ENCODE measurements at regions not wholly inside any gene's neighbourhood (a gene's known extent, or its start where the extent isn't known, plus 50 kb on each side); places are given as distances from the start of the nearest gene placed in this dataset.

- no peak overlapping the region for H3K9ac ChIP-seq (ENCODE audit: low read length)
- H3K36me3 ChIP-seq (ENCODE audit: control insufficient read depth, low read depth, low read length): no peaks in the 10 kb centered on the region
- no peaks in the 10 kb centered on the region for H3K9me3 ChIP-seq (ENCODE audit: control insufficient read depth, low read depth, low read length)
- no peak overlapping the region for H3K4me3 ChIP-seq (ENCODE audit: low read length)
- H3K27ac ChIP-seq (ENCODE audit: low read length): no peak overlapping the region
- peaks cover 3% of the 10 kb centered on the region for H3K4me1 ChIP-seq (ENCODE audit: control insufficient read depth, low read depth, low read length)
- H3K27me3 ChIP-seq (ENCODE audit: control insufficient read depth, insufficient read depth, low read length): no peaks in the 10 kb centered on the region
These were observed 239.2 kb upstream of the KIF2A start for GRCh38 chr5:62066761-62067277.

DNA sequence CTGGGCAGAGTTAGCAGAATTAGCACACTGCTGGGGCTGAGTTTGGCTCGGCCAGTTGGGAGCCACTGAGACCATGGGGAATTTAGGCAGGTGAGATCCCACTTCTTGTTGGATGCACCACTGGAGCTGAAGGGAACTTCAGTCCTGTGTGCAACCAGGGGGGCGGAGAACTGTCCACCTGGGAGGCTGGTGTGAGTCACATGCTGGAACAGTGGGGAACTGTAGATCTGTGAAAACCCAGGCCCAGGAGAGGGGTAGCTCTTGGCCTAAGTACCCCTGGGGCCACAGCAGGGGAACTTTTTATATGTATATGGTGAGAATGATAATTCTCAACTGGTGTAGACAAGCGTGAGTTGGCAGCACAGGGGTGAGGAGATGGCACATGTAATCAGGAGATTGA lies 237.5 kb upstream of the KIF2A start:
- Histone ChIP-seq H3K27me3 (ENCODE audit: control insufficient read depth, insufficient read depth, low read length) (no peaks in the 10 kb centered on the region), H3K4me1 (ENCODE audit: control insufficient read depth, low read depth, low read length) (peaks cover 15% of the 10 kb centered on the region)

DNA sequence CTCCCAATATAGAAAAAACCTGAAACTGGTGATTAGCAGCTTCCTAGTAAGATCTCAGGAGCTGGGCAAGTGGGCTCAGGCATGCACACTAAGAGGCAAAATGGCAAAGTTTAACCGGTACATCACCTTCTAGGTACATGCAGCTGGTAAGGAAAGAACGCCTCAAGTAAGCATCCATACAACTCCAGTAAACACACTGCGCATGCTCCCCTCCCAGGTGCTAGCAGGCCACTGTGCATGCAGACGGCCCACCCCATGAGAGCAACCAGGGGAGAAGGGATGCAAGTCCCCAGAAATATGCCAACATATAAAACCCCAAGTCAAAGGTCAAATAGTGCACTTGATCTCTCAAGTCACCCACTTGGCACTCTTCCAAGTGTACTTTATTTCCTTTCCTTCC lies 228.6 kb upstream of the KIF2A start:
- Histone ChIP-seq H3K4me3 (ENCODE audit: low read length) (no peak overlapping the region), H3K9me3 (ENCODE audit: control insufficient read depth, low read depth, low read length) (no peaks in the 10 kb centered on the region), H3K36me3 (ENCODE audit: control insufficient read depth, low read depth, low read length) (no peaks in the 10 kb centered on the region), H3K27ac (ENCODE audit: low read length) (no peak overlapping the region), H3K27me3 (ENCODE audit: control insufficient read depth, insufficient read depth, low read length) (no peaks in the 10 kb centered on the region), H3K4me1 (ENCODE audit: control insufficient read depth, low read depth, low read length) (peaks cover 44% of the 10 kb centered on the region), H3K9ac (ENCODE audit: low read length) (no peak overlapping the region)

More for the DNA sequence above, 237.5 kb upstream of the KIF2A start:
- Histone ChIP-seq H3K9me3 (ENCODE audit: control insufficient read depth, low read depth, low read length) (no peaks in the 10 kb centered on the region), H3K36me3 (ENCODE audit: control insufficient read depth, low read depth, low read length) (no peaks in the 10 kb centered on the region), H3K9ac (ENCODE audit: low read length) (no peak overlapping the region), H3K27ac (ENCODE audit: low read length) (no peak overlapping the region), H3K4me3 (ENCODE audit: low read length) (no peak overlapping the region)

- no peaks in the 10 kb centered on the region for H3K36me3 ChIP-seq (ENCODE audit: control insufficient read depth, low read depth, low read length)
- no peaks in the 10 kb centered on the region for H3K9me3 ChIP-seq (ENCODE audit: control insufficient read depth, low read depth, low read length)
- H3K4me3 ChIP-seq (ENCODE audit: low read length): no peak overlapping the region
- H3K9ac ChIP-seq (ENCODE audit: low read length): no peak overlapping the region
- no peak overlapping the region for H3K27ac ChIP-seq (ENCODE audit: low read length)
- peaks cover 38% of the 10 kb centered on the region for H3K4me1 ChIP-seq (ENCODE audit: control insufficient read depth, low read depth, low read length)
- H3K27me3 ChIP-seq (ENCODE audit: control insufficient read depth, insufficient read depth, low read length): no peaks in the 10 kb centered on the region
These were observed 228.0 kb upstream of the KIF2A start for GRCh38 chr5:62077823-62078550.

- H3K4me1 ChIP-seq (ENCODE audit: control insufficient read depth, low read depth, low read length): peaks cover 3% of the 10 kb centered on the region
- no peaks in the 10 kb centered on the region for H3K9me3 ChIP-seq (ENCODE audit: control insufficient read depth, low read depth, low read length)
- no peaks in the 10 kb centered on the region for H3K27me3 ChIP-seq (ENCODE audit: control insufficient read depth, insufficient read depth, low read length)
- H3K4me3 ChIP-seq (ENCODE audit: low read length): no peak overlapping the region
- H3K27ac ChIP-seq (ENCODE audit: low read length): no peak overlapping the region
- no peak overlapping the region for H3K9ac ChIP-seq (ENCODE audit: low read length)
- H3K36me3 ChIP-seq (ENCODE audit: control insufficient read depth, low read depth, low read length): no peaks in the 10 kb centered on the region
These were observed 223.6 kb upstream of the KIF2A start for GRCh38 chr5:62082370-62082801.

DNA sequence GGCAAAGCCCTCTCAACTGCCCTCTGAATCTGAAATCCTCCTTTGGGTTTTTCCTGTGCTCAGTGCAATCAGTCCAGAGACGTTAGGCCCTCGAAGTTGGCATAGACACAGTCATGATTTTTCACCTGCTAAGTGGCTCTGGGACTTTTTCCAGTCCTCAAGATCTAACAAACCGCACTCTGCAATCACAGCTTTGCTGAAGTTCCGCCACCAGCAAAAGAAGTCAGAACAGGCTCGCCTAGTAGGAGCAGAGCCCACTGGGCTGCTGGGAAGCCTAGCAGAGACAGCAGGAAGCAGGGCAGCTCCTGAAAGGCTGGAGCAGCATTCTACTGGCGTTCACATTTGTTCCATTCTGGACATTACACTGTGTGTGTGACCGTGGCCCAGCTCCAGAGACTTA lies 222.8 kb upstream of the KIF2A start:
- Histone ChIP-seq H3K27me3 (ENCODE audit: control insufficient read depth, insufficient read depth, low read length) (no peaks in the 10 kb centered on the region), H3K27ac (ENCODE audit: low read length) (no peak overlapping the region), H3K4me3 (ENCODE audit: low read length) (no peak overlapping the region), H3K4me1 (ENCODE audit: control insufficient read depth, low read depth, low read length) (no peaks in the 10 kb centered on the region), H3K9me3 (ENCODE audit: control insufficient read depth, low read depth, low read length) (no peaks in the 10 kb centered on the region), H3K36me3 (ENCODE audit: control insufficient read depth, low read depth, low read length) (no peaks in the 10 kb centered on the region), H3K9ac (ENCODE audit: low read length) (no peak overlapping the region)

GRCh38 chr5:62083661-62084060 lies 222.3 kb upstream of the KIF2A start:
- Histone ChIP-seq H3K9ac (ENCODE audit: low read length) (no peak overlapping the region), H3K36me3 (ENCODE audit: control insufficient read depth, low read depth, low read length) (no peaks in the 10 kb centered on the region), H3K4me1 (ENCODE audit: control insufficient read depth, low read depth, low read length) (no peaks in the 10 kb centered on the region), H3K9me3 (ENCODE audit: control insufficient read depth, low read depth, low read length) (no peaks in the 10 kb centered on the region), H3K27ac (ENCODE audit: low read length) (no peak overlapping the region), H3K27me3 (ENCODE audit: control insufficient read depth, insufficient read depth, low read length) (no peaks in the 10 kb centered on the region), H3K4me3 (ENCODE audit: low read length) (no peak overlapping the region)

DNA sequence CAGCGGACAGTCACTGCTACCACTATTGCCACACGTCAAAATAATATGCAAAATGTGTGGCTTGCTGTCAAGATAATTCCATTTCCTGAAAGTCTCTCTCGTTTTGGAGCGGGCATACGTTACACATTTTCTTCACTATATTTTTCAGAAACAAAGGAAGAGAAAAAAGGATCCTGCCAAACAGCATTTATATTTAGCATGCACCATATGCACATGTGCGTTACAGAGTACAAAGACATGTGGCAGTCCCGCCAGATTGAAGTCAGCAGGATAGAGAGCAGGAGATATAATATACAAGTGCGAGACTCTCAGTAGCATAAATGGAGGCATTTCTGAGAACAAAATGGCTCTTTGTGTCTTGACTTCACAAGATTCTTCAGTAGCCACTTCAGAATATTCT lies 221.6 kb upstream of the KIF2A start:
- no peaks in the 10 kb centered on the region for H3K9me3 ChIP-seq (ENCODE audit: control insufficient read depth, low read depth, low read length)
- H3K27me3 ChIP-seq (ENCODE audit: control insufficient read depth, insufficient read depth, low read length): no peaks in the 10 kb centered on the region
- no peaks in the 10 kb centered on the region for H3K4me1 ChIP-seq (ENCODE audit: control insufficient read depth, low read depth, low read length)
- H3K27ac ChIP-seq (ENCODE audit: low read length): no peak overlapping the region
- H3K36me3 ChIP-seq (ENCODE audit: control insufficient read depth, low read depth, low read length): no peaks in the 10 kb centered on the region
- no peak overlapping the region for H3K9ac ChIP-seq (ENCODE audit: low read length)
- no peak overlapping the region for H3K4me3 ChIP-seq (ENCODE audit: low read length)

GRCh38 chr5:62090953-62091352 lies 215.1 kb upstream of the KIF2A start:
- H3K9me3 ChIP-seq (ENCODE audit: control insufficient read depth, low read depth, low read length): no peaks in the 10 kb centered on the region
- no peak overlapping the region for H3K4me3 ChIP-seq (ENCODE audit: low read length)
- no peaks in the 10 kb centered on the region for H3K27me3 ChIP-seq (ENCODE audit: control insufficient read depth, insufficient read depth, low read length)
- H3K36me3 ChIP-seq (ENCODE audit: control insufficient read depth, low read depth, low read length): no peaks in the 10 kb centered on the region
- H3K4me1 ChIP-seq (ENCODE audit: control insufficient read depth, low read depth, low read length): peaks cover 6% of the 10 kb centered on the region
- H3K9ac ChIP-seq (ENCODE audit: low read length): no peak overlapping the region
- H3K27ac ChIP-seq (ENCODE audit: low read length): no peak overlapping the region

GRCh38 chr5:62093411-62093810 lies 212.6 kb upstream of the KIF2A start:
- Histone ChIP-seq H3K4me1 (ENCODE audit: control insufficient read depth, low read depth, low read length) (peaks cover 6% of the 10 kb centered on the region), H3K4me3 (ENCODE audit: low read length) (no peak overlapping the region), H3K9ac (ENCODE audit: low read length) (no peak overlapping the region), H3K27me3 (ENCODE audit: control insufficient read depth, insufficient read depth, low read length) (no peaks in the 10 kb centered on the region), H3K36me3 (ENCODE audit: control insufficient read depth, low read depth, low read length) (no peaks in the 10 kb centered on the region), H3K9me3 (ENCODE audit: control insufficient read depth, low read depth, low read length) (no peaks in the 10 kb centered on the region), H3K27ac (ENCODE audit: low read length) (no peak overlapping the region)

DNA sequence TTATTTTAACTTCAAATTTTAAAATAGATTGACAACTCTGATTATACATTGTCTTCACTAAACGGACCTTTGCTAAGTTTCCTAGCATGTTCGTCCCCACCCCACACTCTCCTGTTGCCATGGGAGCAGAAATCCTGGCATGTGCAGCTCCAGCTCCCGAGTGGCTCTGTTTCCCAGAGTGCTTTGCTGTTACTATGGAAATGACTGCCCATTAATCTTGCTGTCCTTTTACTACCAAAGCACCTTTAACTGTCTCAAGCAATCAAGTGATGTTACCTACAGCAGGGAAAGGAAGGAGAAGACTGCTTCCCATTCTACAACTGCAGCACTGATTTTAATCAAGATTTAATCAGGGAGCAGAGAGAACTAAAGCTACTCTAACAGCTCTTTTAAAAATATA lies 212.0 kb upstream of the KIF2A start:
- Histone ChIP-seq H3K27me3 (ENCODE audit: control insufficient read depth, insufficient read depth, low read length) (no peaks in the 10 kb centered on the region), H3K9ac (ENCODE audit: low read length) (no peak overlapping the region), H3K27ac (ENCODE audit: low read length) (no peak overlapping the region), H3K4me1 (ENCODE audit: control insufficient read depth, low read depth, low read length) (peaks cover 6% of the 10 kb centered on the region), H3K4me3 (ENCODE audit: low read length) (no peak overlapping the region), H3K36me3 (ENCODE audit: control insufficient read depth, low read depth, low read length) (no peaks in the 10 kb centered on the region), H3K9me3 (ENCODE audit: control insufficient read depth, low read depth, low read length) (no peaks in the 10 kb centered on the region)

DNA sequence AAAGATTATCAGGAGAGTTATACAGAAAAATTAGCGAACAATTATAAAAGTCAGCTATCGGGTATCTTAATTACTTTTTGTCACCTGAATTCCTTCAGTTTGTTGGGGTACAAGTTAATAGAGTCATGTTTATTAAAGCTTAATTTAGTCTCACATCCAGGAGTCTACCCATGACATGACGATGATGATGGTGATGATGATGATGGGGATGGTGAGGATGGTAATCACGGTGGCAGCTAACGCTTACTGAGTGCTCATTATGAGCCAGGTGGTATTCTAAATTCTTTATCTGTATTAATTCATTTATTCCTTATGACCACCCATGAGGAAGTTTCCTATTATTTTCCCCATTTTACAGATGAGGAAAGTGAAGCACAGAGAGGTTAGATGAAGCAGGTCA lies 208.6 kb upstream of the KIF2A start:
- H3K27ac ChIP-seq (ENCODE audit: low read length): no peak overlapping the region
- no peaks in the 10 kb centered on the region for H3K9me3 ChIP-seq (ENCODE audit: control insufficient read depth, low read depth, low read length)
- no peak overlapping the region for H3K9ac ChIP-seq (ENCODE audit: low read length)
- no peaks in the 10 kb centered on the region for H3K27me3 ChIP-seq (ENCODE audit: control insufficient read depth, insufficient read depth, low read length)
- peaks cover 6% of the 10 kb centered on the region for H3K4me1 ChIP-seq (ENCODE audit: control insufficient read depth, low read depth, low read length)
- H3K4me3 ChIP-seq (ENCODE audit: low read length): no peak overlapping the region
- no peaks in the 10 kb centered on the region for H3K36me3 ChIP-seq (ENCODE audit: control insufficient read depth, low read depth, low read length)
